ENCODE measurements at regions not wholly inside any gene's neighbourhood (a gene's known extent, or its start where the extent isn't known, plus 50 kb on each side); places are given as distances from the start of the nearest gene placed in this dataset.

DNA sequence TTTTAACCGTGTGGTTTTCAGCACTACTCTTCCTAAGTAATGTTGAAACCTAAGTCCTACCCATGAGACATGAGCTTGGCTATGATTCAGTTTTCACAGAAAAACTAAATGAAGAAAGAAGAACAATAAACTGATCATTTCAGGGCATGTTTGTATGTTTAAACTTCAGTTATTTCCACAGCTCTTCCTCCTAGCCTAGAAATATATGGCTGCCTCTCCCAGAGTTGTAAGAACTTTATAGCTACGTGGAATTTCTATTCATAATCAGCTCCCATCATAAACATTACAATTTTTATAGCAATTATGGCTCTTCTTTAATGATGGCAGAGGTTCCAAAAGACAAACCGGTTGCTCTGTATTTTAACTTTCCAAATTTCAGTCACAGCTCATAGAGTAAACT lies 314.7 kb upstream of the ADAMTSL1 start:
- no peak for DNase-seq

DNA sequence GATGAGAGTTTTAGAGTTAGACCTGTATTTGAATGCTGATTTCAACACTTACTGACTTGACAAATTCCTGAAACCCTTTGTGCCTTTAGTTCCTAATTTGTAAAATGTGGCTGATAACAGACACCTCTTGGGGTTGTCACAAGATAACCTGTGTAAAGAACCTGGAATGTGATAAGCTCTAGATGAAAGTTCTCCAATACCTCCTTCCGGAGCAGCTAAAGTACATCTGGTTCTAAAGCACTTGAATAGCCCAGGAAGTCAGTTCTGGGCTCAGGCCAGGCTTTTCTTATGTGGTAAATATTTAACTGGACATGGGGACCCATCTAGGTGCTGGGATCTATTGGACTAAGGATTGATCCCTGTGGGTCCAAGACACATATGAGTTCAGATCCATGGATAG lies 310.8 kb upstream of the ADAMTSL1 start:
- no peak for DNase-seq

- DNase-seq = no peak
Observed at GRCh38 chr9:18167733-18168132, 306.2 kb upstream of the ADAMTSL1 start.

DNA sequence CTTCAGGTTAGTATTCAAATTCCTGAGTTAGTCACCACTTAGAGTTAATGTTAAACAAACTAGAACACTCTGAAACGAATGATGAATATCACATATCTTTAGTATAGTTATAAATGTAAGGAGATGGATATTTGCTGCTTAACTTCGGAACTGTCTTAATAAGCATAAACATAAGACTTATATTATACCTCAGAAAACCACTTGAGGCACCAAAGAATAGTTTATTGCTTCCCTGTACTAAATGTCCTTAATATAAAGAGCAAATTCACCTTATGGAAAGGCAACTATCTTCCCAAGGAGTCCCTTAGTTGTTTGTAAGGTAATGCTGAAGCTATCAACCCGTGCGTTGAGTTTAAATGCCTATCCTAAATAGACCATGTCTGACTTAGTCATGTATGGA lies 300.0 kb upstream of the ADAMTSL1 start:
- no peak for DNase-seq

DNA sequence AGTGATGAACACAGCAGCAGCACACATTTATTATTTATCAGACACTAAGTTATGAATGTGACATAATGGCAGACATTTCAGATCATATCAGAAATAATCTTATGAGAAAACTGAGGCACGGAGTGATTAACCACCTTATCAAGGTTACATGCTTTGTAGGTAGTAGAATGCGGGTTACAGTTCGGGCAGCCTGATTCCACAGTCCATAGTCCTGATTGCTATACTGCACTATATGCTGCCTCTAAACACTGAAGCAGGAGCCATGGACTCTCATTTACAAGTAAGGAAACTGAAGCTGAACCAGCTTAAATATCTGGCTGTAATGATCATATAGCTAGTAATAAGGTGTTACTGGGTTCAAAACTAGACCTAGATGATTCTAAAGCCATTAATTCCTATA lies 291.3 kb upstream of the ADAMTSL1 start:
- DNase-seq = no peak

GRCh38 chr9:18183974-18184373 lies 290.0 kb upstream of the ADAMTSL1 start:
- DNase-seq = no peak

DNA sequence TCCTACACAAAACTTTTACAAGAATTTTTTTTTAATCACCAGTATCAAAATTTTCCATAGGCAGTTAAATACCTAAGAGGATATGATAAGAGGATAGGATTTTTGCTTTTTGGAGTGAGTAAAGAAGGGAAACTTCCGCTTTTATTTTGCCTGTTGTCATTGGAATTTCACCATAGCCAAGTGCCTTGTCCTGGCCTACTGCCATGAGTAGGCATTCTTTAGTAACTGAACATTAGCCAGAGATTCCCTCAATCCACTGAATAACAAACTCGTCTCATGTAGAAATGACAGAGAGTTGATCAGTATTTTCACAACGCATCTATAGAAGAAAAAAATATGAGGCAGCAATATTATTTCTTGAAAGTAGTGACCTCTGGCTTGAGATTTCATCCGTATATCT lies 289.6 kb upstream of the ADAMTSL1 start:
- DNase-seq = no peak

GRCh38 chr9:18185196-18185595 lies 288.8 kb upstream of the ADAMTSL1 start:
- no peak for DNase-seq

DNA sequence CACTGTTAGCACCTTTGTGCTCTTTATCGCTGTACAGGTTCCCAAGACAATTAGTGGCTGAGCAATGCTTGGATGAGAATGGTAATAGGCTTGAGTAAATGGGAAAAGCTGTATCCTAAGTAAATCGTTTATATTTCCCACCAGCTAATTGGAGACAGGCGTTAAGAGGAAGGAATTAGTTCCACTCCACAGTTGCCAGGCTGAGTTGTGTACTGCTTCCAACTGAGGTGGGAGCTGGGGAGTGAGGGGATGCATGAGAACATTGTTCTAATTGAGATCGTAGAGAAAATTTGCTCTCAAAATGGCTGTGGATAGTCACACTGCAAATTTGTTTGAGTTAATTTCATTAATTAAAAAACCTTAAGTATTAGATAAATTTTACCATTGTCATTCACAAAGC lies 285.0 kb upstream of the ADAMTSL1 start:
- no peak for DNase-seq

- DNase-seq = no peak
Observed at GRCh38 chr9:18189871-18190670, 283.9 kb upstream of the ADAMTSL1 start.

DNA sequence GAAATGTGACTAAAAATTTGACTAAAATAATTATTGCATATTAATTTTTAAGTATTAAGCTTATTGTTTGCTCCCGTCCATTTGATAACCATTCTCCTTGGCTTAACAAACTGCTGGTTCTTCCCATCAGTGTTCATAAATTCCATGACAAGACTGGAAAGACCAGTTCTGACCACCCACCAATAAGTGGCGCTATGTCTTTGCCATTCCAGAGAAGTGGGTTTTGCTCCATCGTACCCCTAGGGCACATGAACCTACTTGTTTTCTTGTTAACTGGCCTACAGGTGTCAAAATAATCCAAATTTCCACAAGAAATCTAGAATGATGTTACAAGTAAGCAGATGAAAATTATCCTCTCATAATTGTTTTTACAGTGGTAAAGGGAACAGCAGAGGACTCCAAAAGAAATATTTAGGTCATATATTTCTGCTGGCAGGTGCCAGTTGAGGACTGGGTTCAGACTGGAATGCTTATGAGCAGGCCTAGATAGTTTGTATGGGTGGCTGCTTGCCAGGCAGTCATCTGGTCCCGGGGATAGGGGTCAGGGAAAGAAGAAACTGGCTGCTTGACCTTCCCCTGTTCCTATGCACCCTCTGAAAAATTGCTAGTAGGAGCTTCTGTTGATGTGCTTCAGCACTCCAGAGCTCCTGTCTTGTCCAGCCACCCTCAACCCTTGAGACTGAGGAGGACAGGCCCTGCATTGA lies 283.1 kb upstream of the ADAMTSL1 start:
- DNase-seq = no peak

- no peak for DNase-seq
Observed at GRCh38 chr9:18194316-18194715, 279.6 kb upstream of the ADAMTSL1 start.

- DNase-seq = no peak
Observed at GRCh38 chr9:18195223-18195622, 278.7 kb upstream of the ADAMTSL1 start.

DNA sequence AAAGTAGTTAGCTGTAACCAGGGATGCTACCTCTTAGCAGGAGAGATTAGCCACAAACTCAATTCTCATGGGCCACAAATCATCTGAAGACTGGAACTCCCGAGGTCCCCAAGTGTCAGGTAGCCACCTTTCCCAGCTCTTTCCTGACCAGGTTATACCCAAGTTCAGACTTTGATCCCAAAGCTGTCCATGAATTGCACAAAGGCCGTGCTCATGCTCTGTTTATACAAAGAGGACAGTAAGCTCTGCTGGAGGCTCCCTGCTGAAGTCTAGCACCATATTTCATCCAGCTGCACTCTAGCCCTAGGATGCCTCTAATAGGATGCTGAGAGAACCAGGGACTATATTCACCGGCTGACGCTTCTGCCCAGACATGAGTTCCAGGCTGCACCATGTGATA lies 271.0 kb upstream of the ADAMTSL1 start:
- no peak for DNase-seq

DNA sequence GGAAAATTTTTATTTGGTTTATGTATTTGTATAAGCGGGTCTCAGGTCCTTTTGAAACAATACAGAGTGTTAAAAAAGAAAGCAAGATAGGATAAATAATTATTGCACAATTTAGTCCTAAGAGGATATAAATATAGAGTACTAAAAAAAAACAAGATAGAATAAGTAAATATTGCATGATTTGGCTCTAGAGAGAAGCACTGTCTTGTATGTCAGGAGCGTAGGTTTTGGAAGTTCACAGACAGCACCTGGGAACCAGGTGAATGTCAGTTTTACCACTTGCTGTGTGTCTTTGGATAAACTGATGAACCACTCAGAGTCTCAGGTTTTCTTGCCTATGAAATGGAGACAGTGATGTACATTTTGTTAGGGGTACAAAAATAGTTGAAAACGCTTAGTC lies 266.2 kb upstream of the ADAMTSL1 start:
- no peak for DNase-seq

- no peak for DNase-seq
Observed at GRCh38 chr9:18208166-18209059, 265.5 kb upstream of the ADAMTSL1 start.

- no peak for DNase-seq
Observed at GRCh38 chr9:18215626-18216025, 258.3 kb upstream of the ADAMTSL1 start.

- DNase-seq = no peak
Observed at GRCh38 chr9:18216376-18216775, 257.6 kb upstream of the ADAMTSL1 start.

DNA sequence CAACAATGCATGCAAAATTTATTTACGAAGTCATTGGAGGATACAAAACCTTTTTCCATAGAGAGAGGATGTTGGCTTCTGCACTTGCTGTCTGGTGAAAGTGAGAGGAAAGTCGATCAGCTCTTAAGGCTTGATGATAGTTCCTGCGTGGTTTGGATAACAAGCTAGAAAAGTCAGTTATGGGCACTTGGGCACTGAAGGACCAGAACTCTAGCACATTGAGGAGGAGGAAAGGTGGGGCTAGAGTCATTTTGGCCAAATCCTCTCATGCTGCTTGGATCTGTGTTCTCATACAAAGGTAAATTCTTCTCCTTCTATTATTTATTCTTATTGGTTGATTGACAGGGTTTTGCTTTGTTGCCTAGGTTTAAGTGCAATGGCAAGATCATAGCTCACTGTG lies 245.9 kb upstream of the ADAMTSL1 start:
- no peak for DNase-seq

- DNase-seq = no peak
Observed at GRCh38 chr9:18229992-18230676, 243.8 kb upstream of the ADAMTSL1 start.

DNA sequence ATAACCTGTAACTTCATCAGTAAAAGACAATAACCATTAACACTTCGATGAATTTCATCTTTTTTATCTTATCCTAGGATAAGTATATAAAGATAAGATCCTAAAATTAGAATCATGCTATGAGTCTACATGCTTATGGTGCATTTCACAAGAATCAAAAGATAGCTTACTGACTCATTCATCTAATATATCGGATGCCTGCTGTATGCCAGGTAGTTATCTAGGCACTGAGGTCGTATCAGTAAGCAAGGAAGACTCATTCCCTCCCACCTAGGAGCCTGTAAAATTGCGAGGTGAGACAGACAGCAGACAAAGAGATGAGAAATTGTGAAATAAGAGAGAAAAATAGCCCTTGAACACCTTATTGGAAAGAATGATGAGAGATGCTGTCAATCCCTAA lies 240.6 kb upstream of the ADAMTSL1 start:
- DNase-seq = no peak

GRCh38 chr9:18233776-18234445 lies 240.0 kb upstream of the ADAMTSL1 start:
- DNase-seq = no peak

All from activated T-cell treated with anti-CD3 and anti-CD28 coated beads for 4 hours (primary cell).